ENCODE measurements at regions not wholly inside any gene's neighbourhood (a gene's known extent, or its start where the extent isn't known, plus 50 kb on each side); places are given as distances from the start of the nearest gene placed in this dataset.
"Not testable (repeated sequence)": the region's sequence is repeated elsewhere in the genome, so short reads cannot be mapped to it uniquely, and the experiment has no call there.

- no peak for DNase-seq
These were observed 546.3 kb downstream of the RAB38 start for GRCh38 chr11:87628957-87629356.

GRCh38 chr11:87628026-87628580, 547.1 kb downstream of the RAB38 start:
- DNase-seq = no peak

- not testable (repeated sequence) for DNase-seq
These were observed 551.5 kb downstream of the RAB38 start for GRCh38 chr11:87623531-87624365.

GRCh38 chr11:87616511-87616910, 558.7 kb downstream of the RAB38 start:
- DNase-seq = no peak

- DNase-seq = no peak
These were observed 566.6 kb downstream of the TMEM135 start for GRCh38 chr11:87604350-87604749.

- DNase-seq = no peak
These were observed 566.2 kb downstream of the TMEM135 start for GRCh38 chr11:87603887-87604286.

GRCh38 chr11:87602776-87603175, 565.0 kb downstream of the TMEM135 start:
- DNase-seq = no peak

GRCh38 chr11:87600938-87601337, 563.2 kb downstream of the TMEM135 start:
- no peak for DNase-seq

- DNase-seq = no peak
These were observed 560.0 kb downstream of the TMEM135 start for GRCh38 chr11:87597725-87598124.

- no peak for DNase-seq
These were observed 558.4 kb downstream of the TMEM135 start for GRCh38 chr11:87596176-87596575.

GRCh38 chr11:87589082-87589481, 551.3 kb downstream of the TMEM135 start:
- DNase-seq = no peak

GRCh38 chr11:87585613-87586012, 547.9 kb downstream of the TMEM135 start:
- DNase-seq = not testable (repeated sequence)

GRCh38 chr11:87583931-87584330, 546.2 kb downstream of the TMEM135 start:
- no peak for DNase-seq

GRCh38 chr11:87575088-87575487, 537.4 kb downstream of the TMEM135 start:
- DNase-seq = no peak

- DNase-seq = no peak
These were observed 536.5 kb downstream of the TMEM135 start for GRCh38 chr11:87574193-87574592.

- DNase-seq = no peak
These were observed 536.0 kb downstream of the TMEM135 start for GRCh38 chr11:87573708-87574107.

GRCh38 chr11:87572881-87573280, 535.1 kb downstream of the TMEM135 start:
- DNase-seq = no peak

- no peak for DNase-seq
These were observed 522.6 kb downstream of the TMEM135 start for GRCh38 chr11:87560352-87560751.

GRCh38 chr11:87559852-87560251, 522.1 kb downstream of the TMEM135 start:
- not testable (repeated sequence) for DNase-seq

- no peak for DNase-seq
These were observed 517.4 kb downstream of the TMEM135 start for GRCh38 chr11:87555101-87555500.

GRCh38 chr11:87548797-87549196, 511.1 kb downstream of the TMEM135 start:
- DNase-seq = no peak

GRCh38 chr11:87545858-87546257, 508.1 kb downstream of the TMEM135 start:
- no peak for DNase-seq

- no peak for DNase-seq
These were observed 501.9 kb downstream of the TMEM135 start for GRCh38 chr11:87539596-87539995.

GRCh38 chr11:87536565-87536964, 498.8 kb downstream of the TMEM135 start:
- DNase-seq = no peak

GRCh38 chr11:87536016-87536415, 498.3 kb downstream of the TMEM135 start:
- no peak for DNase-seq

Measured in CD4-positive, alpha-beta T cell treated with Interleukin-6 for 4 hours (primary cell).